ENCODE measurements at regions not wholly inside any gene's neighbourhood (a gene's known extent, or its start where the extent isn't known, plus 50 kb on each side); places are given as distances from the start of the nearest gene placed in this dataset.

DNA sequence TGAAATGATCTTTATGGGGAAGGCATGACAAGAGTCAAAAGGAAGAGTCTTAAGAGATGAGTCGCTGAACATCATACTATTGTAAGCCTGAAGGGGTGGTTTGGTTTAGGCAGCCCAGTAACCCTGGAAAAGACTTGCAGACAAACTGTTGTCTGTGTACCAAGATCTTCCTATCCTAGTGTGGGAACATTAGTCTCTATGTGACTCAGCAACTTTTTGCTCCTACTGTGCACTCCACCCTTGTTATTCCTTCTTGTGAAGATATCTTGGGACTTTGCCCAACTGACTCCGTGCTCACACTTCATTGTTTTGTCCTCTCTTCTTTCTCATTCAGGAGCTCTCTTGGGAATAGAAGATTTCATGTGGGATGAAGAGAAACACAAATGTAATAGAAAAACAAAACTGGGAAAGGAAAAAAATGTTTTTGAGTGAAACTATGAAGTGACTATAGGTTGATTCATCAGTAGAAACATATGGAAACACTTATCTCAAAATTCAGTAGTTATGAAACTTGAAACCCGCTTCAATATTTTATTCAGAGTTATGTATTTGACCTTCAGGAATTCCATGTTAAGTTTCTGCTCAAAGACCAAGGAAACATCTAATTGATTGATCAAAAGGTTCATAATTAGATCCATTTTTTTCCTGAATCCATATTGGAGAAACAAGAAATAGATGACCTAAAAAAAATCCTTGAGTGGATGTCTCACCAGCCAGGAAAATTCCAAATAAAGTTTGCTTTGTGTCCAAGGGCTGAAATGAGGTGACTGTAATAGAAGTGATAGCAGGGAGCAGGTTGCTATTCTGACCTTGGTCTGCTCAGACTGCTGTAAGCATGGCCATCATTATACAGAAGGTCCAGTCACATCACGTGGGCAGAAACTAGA, 67.2 kb downstream of the BTG1 start:
- TF ChIP-seq, protein P1, sequence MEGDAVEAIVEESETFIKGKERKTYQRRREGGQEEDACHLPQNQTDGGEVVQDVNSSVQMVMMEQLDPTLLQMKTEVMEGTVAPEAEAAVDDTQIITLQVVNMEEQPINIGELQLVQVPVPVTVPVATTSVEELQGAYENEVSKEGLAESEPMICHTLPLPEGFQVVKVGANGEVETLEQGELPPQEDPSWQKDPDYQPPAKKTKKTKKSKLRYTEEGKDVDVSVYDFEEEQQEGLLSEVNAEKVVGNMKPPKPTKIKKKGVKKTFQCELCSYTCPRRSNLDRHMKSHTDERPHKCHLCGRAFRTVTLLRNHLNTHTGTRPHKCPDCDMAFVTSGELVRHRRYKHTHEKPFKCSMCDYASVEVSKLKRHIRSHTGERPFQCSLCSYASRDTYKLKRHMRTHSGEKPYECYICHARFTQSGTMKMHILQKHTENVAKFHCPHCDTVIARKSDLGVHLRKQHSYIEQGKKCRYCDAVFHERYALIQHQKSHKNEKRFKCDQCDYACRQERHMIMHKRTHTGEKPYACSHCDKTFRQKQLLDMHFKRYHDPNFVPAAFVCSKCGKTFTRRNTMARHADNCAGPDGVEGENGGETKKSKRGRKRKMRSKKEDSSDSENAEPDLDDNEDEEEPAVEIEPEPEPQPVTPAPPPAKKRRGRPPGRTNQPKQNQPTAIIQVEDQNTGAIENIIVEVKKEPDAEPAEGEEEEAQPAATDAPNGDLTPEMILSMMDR (IDR thresholded peaks at IDR 0.05; ENCODE audit: low read depth, low read length, missing control alignments): no peak
- peak; percentile 90 for DNase-seq (ENCODE audit: extremely low read depth, low read depth)
- H3K4me3 ChIP-seq (replicated peaks; ENCODE audit: low read depth, low read length): no peak overlapping the region

DNA sequence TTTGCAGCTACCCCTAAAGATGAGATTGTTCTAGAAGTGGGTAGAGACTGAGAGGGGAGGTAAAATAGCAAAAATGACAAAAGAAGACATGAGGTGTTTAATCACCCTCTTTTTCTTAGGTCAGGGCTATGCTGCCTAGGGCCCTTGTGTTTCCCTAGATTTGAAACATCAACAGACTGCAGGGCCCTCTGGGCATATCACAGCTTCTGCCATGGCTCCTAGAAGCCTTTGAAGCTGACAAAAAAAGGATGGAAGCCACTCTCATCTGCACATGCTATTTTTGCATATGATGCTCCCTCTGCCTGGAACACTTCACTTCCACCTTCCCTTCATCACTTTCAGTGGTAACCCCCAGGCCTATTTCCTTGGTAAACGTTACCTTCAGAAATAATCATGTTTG, 68.1 kb downstream of the BTG1 start:
- H3K4me3 ChIP-seq (replicated peaks; ENCODE audit: low read depth, low read length): no peak overlapping the region
- DNase-seq (ENCODE audit: extremely low read depth, low read depth): no peak
- TF ChIP-seq, protein P1 (IDR thresholded peaks at IDR 0.05; ENCODE audit: low read depth, low read length, missing control alignments): no peak

DNA sequence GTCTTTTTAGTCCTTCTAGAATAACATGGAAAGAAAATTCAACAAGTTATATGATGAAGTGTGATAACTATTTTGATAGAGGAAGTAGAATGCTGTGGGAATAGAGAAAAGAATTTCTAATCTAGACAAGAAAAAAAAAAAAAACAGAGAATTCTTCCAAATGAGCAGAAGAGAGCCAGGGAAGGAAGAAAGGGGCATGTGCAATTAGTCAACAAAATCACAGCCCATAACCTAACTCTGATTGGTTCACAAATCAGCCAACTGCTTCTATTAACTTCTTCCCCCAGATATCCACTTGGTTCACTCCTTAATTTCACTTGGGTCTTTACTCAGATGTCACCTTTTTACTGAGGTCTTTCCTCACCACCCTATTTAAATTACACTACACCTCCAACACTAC, 69.5 kb downstream of the BTG1 start:
- H3K4me3 ChIP-seq (replicated peaks; ENCODE audit: low read depth, low read length): no peak overlapping the region
- TF ChIP-seq, protein P1 (IDR thresholded peaks at IDR 0.05; ENCODE audit: low read depth, low read length, missing control alignments): no peak
- no peak for DNase-seq (ENCODE audit: extremely low read depth, low read depth)

DNA sequence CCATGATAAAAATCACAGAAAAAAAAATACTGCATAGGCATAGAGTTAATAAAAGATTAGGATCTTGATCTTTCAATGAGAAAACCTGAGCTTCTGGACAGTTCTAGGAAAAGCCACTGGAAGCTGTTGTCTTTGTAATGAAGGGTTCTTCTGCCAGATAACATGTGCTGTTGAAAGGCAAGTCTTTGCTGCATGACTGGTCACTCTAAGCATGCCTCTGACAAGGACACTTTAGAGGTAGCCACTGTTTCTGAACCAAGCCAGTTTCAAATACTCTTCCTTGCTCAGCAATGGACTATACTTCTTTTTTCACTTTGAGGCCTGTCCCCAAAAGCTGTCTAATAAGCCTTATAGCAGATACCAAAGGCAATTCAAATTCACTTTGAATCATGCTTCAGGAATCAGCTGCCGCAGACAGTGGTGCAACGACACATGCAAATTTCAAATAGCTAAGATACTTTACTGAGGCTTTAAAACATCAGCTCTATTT, 70.2 kb downstream of the BTG1 start:
- TF ChIP-seq, protein P1 (IDR thresholded peaks at IDR 0.05; ENCODE audit: low read depth, low read length, missing control alignments): no peak
- DNase-seq (ENCODE audit: extremely low read depth, low read depth): no peak
- H3K4me3 ChIP-seq (replicated peaks; ENCODE audit: low read depth, low read length): no peak overlapping the region

DNA sequence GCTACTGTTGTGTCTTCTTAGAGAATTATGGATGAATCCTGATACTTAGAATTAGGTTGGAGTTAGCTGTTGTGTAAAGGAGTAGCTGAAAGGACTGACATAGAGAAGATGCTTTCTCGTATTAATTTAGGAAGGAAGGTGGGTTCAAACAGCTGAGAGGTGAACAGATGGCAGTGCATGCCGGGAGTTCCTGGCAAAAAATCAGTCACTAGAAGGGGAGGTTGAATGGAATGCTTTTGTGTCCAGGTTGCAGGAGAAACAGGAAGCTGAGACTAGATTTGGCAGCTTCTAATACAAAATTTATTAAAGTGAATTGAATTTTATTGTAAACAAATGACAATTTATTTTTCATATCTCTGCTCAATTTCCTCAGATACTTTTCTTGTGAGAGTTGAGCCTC, 70.8 kb downstream of the BTG1 start:
- TF ChIP-seq, protein P1 (IDR thresholded peaks at IDR 0.05; ENCODE audit: low read depth, low read length, missing control alignments): no peak
- DNase-seq (ENCODE audit: extremely low read depth, low read depth): no peak
- H3K4me3 ChIP-seq (replicated peaks; ENCODE audit: low read depth, low read length): no peak overlapping the region

DNA sequence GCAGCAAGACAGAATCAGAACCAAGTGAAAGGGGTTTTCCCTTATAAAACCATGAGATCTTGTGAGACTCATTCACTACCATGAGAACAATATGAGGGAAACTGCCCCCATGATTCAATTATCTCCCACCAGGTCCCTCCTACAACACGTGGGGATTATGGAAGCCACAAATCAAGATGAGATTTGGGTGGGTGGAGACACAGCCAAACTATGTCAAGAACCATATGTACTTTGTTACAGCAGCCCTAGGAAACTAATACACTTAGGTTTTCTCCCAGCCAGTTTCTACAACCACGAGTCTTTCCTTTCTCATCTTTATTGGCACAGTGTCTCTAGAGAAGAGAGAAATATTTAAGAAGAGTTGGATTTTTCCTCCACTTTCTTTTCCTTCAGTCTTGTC, 72.6 kb downstream of the BTG1 start:
- no peak for DNase-seq (ENCODE audit: extremely low read depth, low read depth)
- TF ChIP-seq, protein P1 (IDR thresholded peaks at IDR 0.05; ENCODE audit: low read depth, low read length, missing control alignments): no peak

More for the DNA sequence above, 72.6 kb downstream of the BTG1 start:
- no peak overlapping the region for H3K4me3 ChIP-seq (replicated peaks; ENCODE audit: low read depth, low read length)

Measured in HFF-Myc (cell line).